ENCODE measurements at regions not wholly inside any gene's neighbourhood (a gene's known extent, or its start where the extent isn't known, plus 50 kb on each side); places are given as distances from the start of the nearest gene placed in this dataset.

DNA sequence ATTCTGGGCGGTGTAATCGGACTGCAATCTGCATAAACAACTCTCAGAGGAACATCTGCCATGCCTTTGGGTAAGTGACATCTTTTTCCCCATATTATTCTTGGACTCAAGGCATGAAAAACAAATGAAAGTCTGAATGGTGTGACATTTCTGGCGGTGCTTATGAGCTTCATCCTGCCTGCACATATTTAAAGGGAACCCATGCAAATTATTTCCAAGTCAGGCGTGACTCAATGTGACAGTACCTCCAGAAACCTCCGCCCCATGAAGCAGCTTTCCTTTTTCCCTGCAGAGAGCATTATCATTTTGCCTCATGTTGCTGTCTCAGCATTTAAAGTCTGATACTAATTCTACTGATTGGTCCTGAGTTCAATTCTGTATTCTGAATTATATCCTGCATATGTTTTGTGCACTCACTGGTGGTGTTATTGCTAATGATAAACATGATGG is 585.4 kb downstream of the SNAPC1 start:
- Histone ChIP-seq H3K9me3 (ENCODE audit: control insufficient read depth in 2 of 2, low read length in 2 of 2) (peaks cover 0 to 5% of the 10 kb centered on the region in 2 donors), H3K36me3 (ENCODE audit: control insufficient read depth in 2 of 2, insufficient read depth in 2 of 2, low read length in 2 of 2) (no peaks in the 10 kb centered on the region), H3K4me1 (ENCODE audit: control insufficient read depth, insufficient read depth, low read length) (no peaks in the 10 kb centered on the region), H3K27ac (ENCODE audit: low read length) (no peak overlapping the region), H3K9ac (ENCODE audit: low read length in 2 of 2) (no peak overlapping the region), H3K4me3 (ENCODE audit: low read length in 2 of 2) (no peak overlapping the region), H3K27me3 (ENCODE audit: control insufficient read depth in 1 of 2, insufficient read depth in 2 of 2, low read length in 2 of 2) (no peaks in the 10 kb centered on the region)

DNA sequence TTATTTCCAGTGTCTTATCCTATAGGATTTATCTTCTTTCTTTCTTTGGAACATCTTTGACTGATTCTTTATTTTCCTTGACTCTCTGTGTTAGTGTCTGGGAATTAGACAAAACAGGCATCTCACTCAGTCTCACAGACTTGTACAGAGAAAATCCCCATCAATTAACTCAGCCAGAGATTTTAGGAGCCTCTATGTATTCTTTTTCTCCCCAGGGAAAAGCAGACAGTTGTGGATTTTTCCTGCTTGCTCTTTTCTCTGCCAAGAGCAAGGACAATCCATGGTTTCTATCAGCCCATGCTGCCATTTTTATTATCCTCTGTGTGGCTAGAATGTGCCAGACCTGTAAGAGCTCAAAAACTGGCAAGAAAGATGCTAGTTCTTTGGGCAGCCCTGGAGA is 595.1 kb downstream of the SNAPC1 start:
- Histone ChIP-seq H3K4me3 (ENCODE audit: low read length in 2 of 2) (no peak overlapping the region), H3K27me3 (ENCODE audit: control insufficient read depth in 1 of 2, insufficient read depth in 2 of 2, low read length in 2 of 2) (no peaks in the 10 kb centered on the region), H3K4me1 (ENCODE audit: control insufficient read depth, insufficient read depth, low read length) (no peaks in the 10 kb centered on the region), H3K36me3 (ENCODE audit: control insufficient read depth in 2 of 2, insufficient read depth in 2 of 2, low read length in 2 of 2) (no peaks in the 10 kb centered on the region), H3K9ac (ENCODE audit: low read length in 2 of 2) (no peak overlapping the region), H3K27ac (ENCODE audit: low read length) (no peak overlapping the region), H3K9me3 (ENCODE audit: control insufficient read depth in 2 of 2, low read length in 2 of 2) (peaks cover 3 to 4% of the 10 kb centered on the region in 2 donors)

DNA sequence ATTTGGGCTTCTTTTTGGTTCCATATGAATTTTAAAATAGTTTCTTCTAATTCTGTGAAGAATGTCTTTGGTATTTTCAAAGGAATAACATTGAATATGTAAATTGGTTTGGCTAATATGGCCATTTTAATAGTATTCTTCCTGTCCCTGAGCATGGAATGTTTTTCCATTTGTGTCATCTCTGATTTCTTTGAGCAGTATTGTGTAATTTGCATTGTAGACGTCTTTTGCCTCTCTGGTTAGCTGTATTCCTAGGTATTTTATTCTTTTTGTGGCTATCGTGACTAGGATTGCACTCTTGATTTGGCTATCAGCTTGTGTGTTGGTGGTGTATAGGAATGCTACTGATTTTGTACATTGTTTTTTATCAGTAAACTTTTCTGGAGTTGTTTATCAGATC is 601.9 kb downstream of the SNAPC1 start:
- H3K27me3 ChIP-seq (ENCODE audit: control insufficient read depth in 1 of 2, insufficient read depth in 2 of 2, low read length in 2 of 2): no peaks in the 10 kb centered on the region
- H3K27ac ChIP-seq (ENCODE audit: low read length): no peak overlapping the region

DNA sequence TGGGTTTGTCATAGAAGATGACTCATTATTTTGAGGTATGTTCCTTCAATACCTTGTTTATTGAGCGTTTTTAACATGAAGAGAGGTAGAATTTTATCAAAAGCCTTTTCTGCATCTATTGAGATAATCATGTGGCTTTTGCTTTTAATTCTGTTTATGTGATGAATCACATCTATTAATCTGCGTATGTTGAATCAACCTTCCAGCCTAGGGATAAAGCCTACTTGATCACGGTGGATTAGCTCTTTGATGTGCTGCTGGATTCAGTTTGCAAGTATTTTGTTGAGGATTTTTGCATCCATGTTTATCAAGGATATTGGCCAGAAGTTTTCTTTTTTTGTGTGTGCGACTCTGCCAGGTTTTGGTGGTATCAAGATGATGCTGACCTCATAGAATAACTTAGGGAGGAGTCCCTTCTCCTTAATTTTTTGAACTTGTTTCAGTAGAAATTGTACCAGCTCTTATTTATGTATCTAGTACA is 602.6 kb downstream of the SNAPC1 start:
- no peak overlapping the region for H3K9ac ChIP-seq (ENCODE audit: low read length in 2 of 2)
- no peaks in the 10 kb centered on the region for H3K4me1 ChIP-seq (ENCODE audit: control insufficient read depth, insufficient read depth, low read length)
- H3K27ac ChIP-seq (ENCODE audit: low read length): no peak overlapping the region
- no peaks in the 10 kb centered on the region for H3K9me3 ChIP-seq (ENCODE audit: control insufficient read depth in 2 of 2, low read length in 2 of 2)
- no peaks in the 10 kb centered on the region for H3K27me3 ChIP-seq (ENCODE audit: control insufficient read depth in 1 of 2, insufficient read depth in 2 of 2, low read length in 2 of 2)
- no peak overlapping the region for H3K4me3 ChIP-seq (ENCODE audit: low read length in 2 of 2)
- H3K36me3 ChIP-seq (ENCODE audit: control insufficient read depth in 2 of 2, insufficient read depth in 2 of 2, low read length in 2 of 2): no peaks in the 10 kb centered on the region

More for the DNA sequence above, 601.9 kb downstream of the SNAPC1 start:
- H3K9me3 ChIP-seq (ENCODE audit: control insufficient read depth in 2 of 2, low read length in 2 of 2): no peaks in the 10 kb centered on the region
- no peaks in the 10 kb centered on the region for H3K36me3 ChIP-seq (ENCODE audit: control insufficient read depth in 2 of 2, insufficient read depth in 2 of 2, low read length in 2 of 2)
- H3K4me1 ChIP-seq (ENCODE audit: control insufficient read depth, insufficient read depth, low read length): no peaks in the 10 kb centered on the region
- no peak overlapping the region for H3K9ac ChIP-seq (ENCODE audit: low read length in 2 of 2)
- no peak overlapping the region for H3K4me3 ChIP-seq (ENCODE audit: low read length in 2 of 2)

DNA sequence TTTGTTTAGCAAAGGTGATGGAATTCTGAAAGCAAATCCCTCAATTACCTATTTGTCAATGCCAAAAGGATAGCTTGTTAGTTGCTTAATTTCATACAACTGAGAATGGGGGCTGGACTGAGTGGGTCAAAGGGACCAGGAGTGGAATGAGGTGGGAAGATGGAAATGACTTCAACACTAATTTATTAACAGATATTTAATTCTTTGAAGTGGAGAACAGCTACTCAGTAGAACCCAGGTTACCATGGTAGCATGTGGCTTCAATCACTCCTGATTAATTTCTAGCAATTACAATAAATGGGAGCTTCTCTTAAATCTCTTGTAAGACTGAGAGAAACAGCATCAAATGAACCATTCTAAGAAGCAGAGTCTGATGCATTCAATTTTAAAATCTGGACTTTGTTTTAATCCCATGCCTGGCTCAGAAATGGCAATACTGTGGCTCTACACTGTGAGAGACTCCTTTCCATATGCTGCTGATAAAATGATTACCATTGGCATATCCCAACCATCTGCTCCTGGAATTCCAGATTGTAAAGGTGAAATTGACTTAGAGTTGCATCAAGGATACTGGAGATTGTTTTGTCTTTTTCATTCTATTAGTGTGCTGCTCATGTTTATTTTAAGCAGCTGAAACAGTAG is 607.8 kb downstream of the SNAPC1 start:
- no peaks in the 10 kb centered on the region for H3K36me3 ChIP-seq (ENCODE audit: control insufficient read depth in 2 of 2, insufficient read depth in 2 of 2, low read length in 2 of 2)
- H3K4me3 ChIP-seq (ENCODE audit: low read length in 2 of 2): no peak overlapping the region
- no peaks in the 10 kb centered on the region for H3K4me1 ChIP-seq (ENCODE audit: control insufficient read depth, insufficient read depth, low read length)
- no peaks in the 10 kb centered on the region for H3K9me3 ChIP-seq (ENCODE audit: control insufficient read depth in 2 of 2, low read length in 2 of 2)
- no peak overlapping the region for H3K9ac ChIP-seq (ENCODE audit: low read length in 2 of 2)
- no peak overlapping the region for H3K27ac ChIP-seq (ENCODE audit: low read length)
- H3K27me3 ChIP-seq (ENCODE audit: control insufficient read depth in 1 of 2, insufficient read depth in 2 of 2, low read length in 2 of 2): no peaks in the 10 kb centered on the region

DNA sequence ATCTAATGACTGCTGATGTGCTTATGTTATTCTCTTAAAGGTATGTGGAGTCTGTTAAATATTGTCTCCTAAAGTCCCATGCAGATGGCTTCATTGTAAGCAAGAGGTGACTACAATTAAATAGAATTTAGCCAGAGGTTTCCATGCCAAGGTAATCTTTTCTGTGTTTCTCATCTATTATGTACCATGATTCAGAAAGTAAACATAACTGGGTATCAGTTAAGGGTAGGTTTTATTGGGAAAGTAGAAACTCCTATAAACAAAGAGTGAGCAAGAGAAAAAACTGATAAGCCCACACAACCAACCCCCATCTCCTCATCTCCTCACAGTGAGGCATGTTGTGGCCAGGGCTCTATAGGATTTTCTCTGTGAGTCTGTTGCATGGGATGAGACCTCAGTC is 611.7 kb downstream of the SNAPC1 start:
- H3K27ac ChIP-seq (ENCODE audit: low read length): no peak overlapping the region
- no peaks in the 10 kb centered on the region for H3K27me3 ChIP-seq (ENCODE audit: control insufficient read depth in 1 of 2, insufficient read depth in 2 of 2, low read length in 2 of 2)
- no peak overlapping the region for H3K9ac ChIP-seq (ENCODE audit: low read length in 2 of 2)
- no peaks in the 10 kb centered on the region for H3K36me3 ChIP-seq (ENCODE audit: control insufficient read depth in 2 of 2, insufficient read depth in 2 of 2, low read length in 2 of 2)
- no peak overlapping the region for H3K4me3 ChIP-seq (ENCODE audit: low read length in 2 of 2)
- H3K4me1 ChIP-seq (ENCODE audit: control insufficient read depth, insufficient read depth, low read length): no peaks in the 10 kb centered on the region
- H3K9me3 ChIP-seq (ENCODE audit: control insufficient read depth in 2 of 2, low read length in 2 of 2): peaks cover 0 to 3% of the 10 kb centered on the region in 2 donors

DNA sequence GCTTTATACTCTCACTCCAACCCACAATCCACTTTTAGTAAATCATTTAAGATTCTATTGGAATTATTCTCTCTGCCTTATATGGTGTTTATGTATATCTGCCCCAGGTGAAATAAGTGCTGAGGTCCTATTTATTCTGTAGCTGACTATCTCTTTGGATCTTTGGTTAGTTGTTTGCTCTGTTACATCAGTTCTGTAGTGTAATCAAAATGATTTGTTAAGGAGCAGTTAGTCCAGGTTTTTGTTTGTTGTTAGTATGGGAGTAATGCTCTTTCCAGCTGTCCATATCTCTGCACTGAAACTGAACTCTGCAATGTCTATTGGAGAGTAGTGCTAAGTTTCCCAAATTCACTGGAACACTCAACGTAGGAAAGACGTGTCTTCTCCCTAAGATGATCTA is 615.8 kb downstream of the SNAPC1 start:
- Histone ChIP-seq H3K27ac (ENCODE audit: low read length) (no peak overlapping the region), H3K27me3 (ENCODE audit: control insufficient read depth in 1 of 2, insufficient read depth in 2 of 2, low read length in 2 of 2) (no peaks in the 10 kb centered on the region), H3K4me3 (ENCODE audit: low read length in 2 of 2) (no peak overlapping the region)

DNA sequence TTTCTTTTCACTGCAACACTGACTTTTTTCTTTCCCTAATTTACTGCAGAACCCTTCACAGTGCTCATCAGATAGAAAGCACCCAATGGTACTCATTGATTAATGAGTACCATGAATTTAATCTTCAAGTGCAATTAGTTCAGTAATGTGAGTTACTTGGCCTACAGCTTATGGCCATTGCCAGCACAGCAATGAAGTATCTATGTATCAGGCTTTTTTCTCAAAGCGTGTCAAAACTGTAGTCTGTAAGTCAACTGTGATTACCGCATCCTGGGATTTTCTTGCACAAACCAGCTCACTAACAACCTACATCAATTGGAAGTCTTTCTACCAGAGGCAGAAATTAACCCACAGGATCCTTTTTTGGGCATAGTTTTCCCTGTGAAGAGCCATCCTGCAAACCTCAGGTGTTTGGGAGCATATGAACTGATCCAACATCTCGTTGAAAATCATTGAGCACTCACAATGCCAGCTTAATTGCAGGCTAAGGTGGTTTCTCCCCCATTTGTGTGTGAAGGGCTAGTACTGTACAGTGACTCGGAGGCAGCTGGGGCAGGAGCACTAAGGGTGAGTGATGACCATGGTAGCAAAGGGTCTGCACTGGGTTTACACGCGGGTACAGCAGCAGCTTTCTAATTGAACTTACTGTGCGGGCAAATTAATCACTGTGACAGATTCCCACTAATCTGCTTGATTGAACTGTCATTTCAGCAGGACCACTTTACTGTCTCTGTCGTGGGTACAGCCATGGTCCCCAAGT is 619.3 kb downstream of the SNAPC1 start:
- Histone ChIP-seq H3K27me3 (ENCODE audit: control insufficient read depth in 1 of 2, insufficient read depth in 2 of 2, low read length in 2 of 2) (no peaks in the 10 kb centered on the region), H3K9ac (ENCODE audit: low read length in 2 of 2) (no peak overlapping the region), H3K4me3 (ENCODE audit: low read length in 2 of 2) (no peak overlapping the region), H3K9me3 (ENCODE audit: control insufficient read depth in 2 of 2, low read length in 2 of 2) (peaks cover 0 to 3% of the 10 kb centered on the region in 2 donors), H3K27ac (ENCODE audit: low read length) (no peak overlapping the region), H3K4me1 (ENCODE audit: control insufficient read depth, insufficient read depth, low read length) (no peaks in the 10 kb centered on the region), H3K36me3 (ENCODE audit: control insufficient read depth in 2 of 2, insufficient read depth in 2 of 2, low read length in 2 of 2) (no peaks in the 10 kb centered on the region)

More for the DNA sequence above, 615.8 kb downstream of the SNAPC1 start:
- Histone ChIP-seq H3K9me3 (ENCODE audit: control insufficient read depth in 2 of 2, low read length in 2 of 2) (peaks cover 0 to 3% of the 10 kb centered on the region in 2 donors), H3K4me1 (ENCODE audit: control insufficient read depth, insufficient read depth, low read length) (no peaks in the 10 kb centered on the region), H3K9ac (ENCODE audit: low read length in 2 of 2) (no peak overlapping the region), H3K36me3 (ENCODE audit: control insufficient read depth in 2 of 2, insufficient read depth in 2 of 2, low read length in 2 of 2) (no peaks in the 10 kb centered on the region)

DNA sequence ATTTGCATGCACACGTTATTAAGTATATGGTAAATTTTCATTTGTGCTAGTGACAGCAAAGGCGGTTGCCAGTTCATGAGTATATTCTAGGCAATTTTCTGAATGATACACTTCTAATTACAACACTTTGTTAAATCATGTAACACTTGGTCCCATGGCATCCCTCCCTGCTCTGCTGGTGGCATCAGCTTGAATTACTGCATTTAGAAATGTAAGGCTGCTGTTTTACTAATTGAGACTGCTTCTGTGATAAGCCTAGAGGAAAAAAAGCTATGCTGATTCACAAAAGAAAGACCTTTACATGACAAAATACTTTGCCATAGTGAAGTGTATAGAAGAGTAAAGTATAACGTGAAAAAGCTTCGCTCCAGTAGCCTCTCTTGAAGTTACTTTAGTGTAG is 636.1 kb downstream of the KCNH5 start:
- no peaks in the 10 kb centered on the region for H3K9me3 ChIP-seq (ENCODE audit: control insufficient read depth in 2 of 2, low read length in 2 of 2)
- H3K4me1 ChIP-seq (ENCODE audit: control insufficient read depth, insufficient read depth, low read length): no peaks in the 10 kb centered on the region
- no peak overlapping the region for H3K27ac ChIP-seq (ENCODE audit: low read length)
- no peaks in the 10 kb centered on the region for H3K36me3 ChIP-seq (ENCODE audit: control insufficient read depth in 2 of 2, insufficient read depth in 2 of 2, low read length in 2 of 2)
- H3K4me3 ChIP-seq (ENCODE audit: low read length in 2 of 2): no peak overlapping the region
- H3K27me3 ChIP-seq (ENCODE audit: control insufficient read depth in 1 of 2, insufficient read depth in 2 of 2, low read length in 2 of 2): no peaks in the 10 kb centered on the region
- no peak overlapping the region for H3K9ac ChIP-seq (ENCODE audit: low read length in 2 of 2)

DNA sequence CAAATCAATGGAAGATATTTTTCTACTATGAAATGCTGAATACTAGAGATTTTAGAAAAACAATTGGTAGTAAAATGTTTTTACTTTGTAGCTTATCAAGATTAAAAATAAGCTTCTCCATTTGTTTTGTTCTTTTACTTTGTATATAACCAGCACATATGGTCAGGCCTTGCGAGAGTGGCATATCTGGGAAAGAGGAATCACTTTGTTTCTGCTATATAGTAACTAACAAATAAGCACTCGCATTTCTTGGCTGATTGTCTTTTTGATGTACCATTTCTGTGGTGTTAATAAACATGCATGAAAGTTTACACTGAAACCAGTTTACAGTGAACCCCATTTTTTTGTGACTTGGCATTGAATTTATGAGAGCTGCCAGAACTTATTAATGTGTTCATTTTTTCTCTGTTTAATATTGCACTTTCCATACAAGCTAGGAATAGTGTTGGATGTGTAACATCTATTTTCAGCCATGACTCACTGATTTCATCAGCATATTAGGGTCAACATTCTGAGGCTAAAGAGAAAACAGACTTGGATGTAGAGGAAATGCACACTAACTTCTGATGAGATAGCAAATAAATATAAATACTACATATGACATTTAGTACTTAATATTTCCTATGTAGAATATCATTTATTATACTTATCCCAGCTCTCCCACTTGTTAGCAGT is 635.5 kb downstream of the KCNH5 start:
- Histone ChIP-seq H3K9ac (ENCODE audit: low read length in 2 of 2) (no peak overlapping the region), H3K4me3 (ENCODE audit: low read length in 2 of 2) (no peak overlapping the region), H3K27ac (ENCODE audit: low read length) (no peak overlapping the region), H3K9me3 (ENCODE audit: control insufficient read depth in 2 of 2, low read length in 2 of 2) (no peaks in the 10 kb centered on the region), H3K4me1 (ENCODE audit: control insufficient read depth, insufficient read depth, low read length) (no peaks in the 10 kb centered on the region), H3K27me3 (ENCODE audit: control insufficient read depth in 1 of 2, insufficient read depth in 2 of 2, low read length in 2 of 2) (no peaks in the 10 kb centered on the region), H3K36me3 (ENCODE audit: control insufficient read depth in 2 of 2, insufficient read depth in 2 of 2, low read length in 2 of 2) (no peaks in the 10 kb centered on the region)

All from stomach smooth muscle (tissue), 2 donors.